Osteoblast (primary cell): ENCODE measurements at regions not wholly inside any gene's neighbourhood (a gene's known extent, or its start where the extent isn't known, plus 50 kb on each side); places are given as distances from the start of the nearest gene placed in this dataset.

Experiments used
- DNase-seq: peaks from one replicate; pipeline ENCODE4 v3.0.0; 2011; ENCODE audit warnings: low spot score, mixed read lengths; ENCODE audit not compliant: insufficient read length; ENCODE audit errors: missing footprints
- H2AFZ ChIP-seq: 2 replicates; pipeline ENCODE4 v1.6.0; 2011; ENCODE audit warnings: mild to moderate bottlenecking, low read length
- H3K27ac ChIP-seq: 2 replicates; pipeline ENCODE4 v1.5.1; 2011; ENCODE audit warnings: mild to moderate bottlenecking, low read depth, low read length, moderate library complexity
- H3K27me3 ChIP-seq: 2 replicates; pipeline ENCODE4 v1.6.0; 2012; ENCODE audit warnings: mild to moderate bottlenecking, control low read depth, inconsistent platforms, low read length, moderate library complexity; ENCODE audit not compliant: insufficient read depth
- H3K36me3 ChIP-seq: 2 replicates; pipeline ENCODE4 v1.5.1; 2011; ENCODE audit warnings: mild to moderate bottlenecking, low read length, control low read depth, moderate library complexity; ENCODE audit not compliant: insufficient read depth
- H3K4me1 ChIP-seq: 2 replicates; pipeline ENCODE4 v1.5.1; 2011; ENCODE audit warnings: mild to moderate bottlenecking, low read length, control low read depth, moderate library complexity; ENCODE audit not compliant: insufficient read depth
- H3K4me2 ChIP-seq: 2 replicates; pipeline ENCODE4 v1.6.0; 2011; ENCODE audit warnings: mild to moderate bottlenecking, low read length; ENCODE audit not compliant: insufficient read depth
- H3K4me3 ChIP-seq: fragments of 200-600 bp; sonication (generic); 3 replicates; pipeline ENCODE4 v1.5.1; 2012; ENCODE audit warnings: mild to moderate bottlenecking, low read length, inconsistent platforms; ENCODE audit not compliant: insufficient read depth
- H3K79me2 ChIP-seq: 2 replicates; pipeline ENCODE4 v1.6.0; 2012; ENCODE audit warnings: mild to moderate bottlenecking, low read length, control low read depth, inconsistent platforms; ENCODE audit not compliant: insufficient read depth
- H3K9me3 ChIP-seq: 2 replicates; pipeline ENCODE4 v1.5.1; 2011; ENCODE audit warnings: low read depth, low read length, control low read depth
- H4K20me1 ChIP-seq: 2 replicates; pipeline ENCODE4 v1.6.0; 2012; ENCODE audit warnings: mild to moderate bottlenecking, low read length, control low read depth; ENCODE audit not compliant: insufficient read depth
- CTCF ChIP-seq: IDR thresholded peaks from 2 replicates; pipeline ENCODE4 v1.5.1; 2011; ENCODE audit warnings: mild to moderate bottlenecking, low read depth, low read length, moderate library complexity; ENCODE audit errors: extremely low read depth

- Histone ChIP-seq H3K79me2 (no peaks in the 10 kb centered on the region), H3K27ac (no peak overlapping the region), H3K27me3 (no peaks in the 10 kb centered on the region), H3K4me1 (no peaks in the 10 kb centered on the region), H3K9me3 (no peaks in the 10 kb centered on the region), H3K4me2 (no peak overlapping the region), H3K4me3 (no peak overlapping the region), H2AFZ (no peak overlapping the region), H3K36me3 (no peaks in the 10 kb centered on the region), H4K20me1 (no peaks in the 10 kb centered on the region)
- no peak for DNase-seq
- TF ChIP-seq CTCF = no peak
Observed at GRCh38 chr18:47403317-47403716, 151.9 kb upstream of the SKOR2 start.

GRCh38 chr18:47399475-47399874 is 148.0 kb upstream of the SKOR2 start:
- no peaks in the 10 kb centered on the region for H3K4me1 ChIP-seq
- H3K4me2 ChIP-seq = no peak overlapping the region
- DNase-seq = no peak
- no peak overlapping the region for H3K4me3 ChIP-seq
- no peak overlapping the region for H3K27ac ChIP-seq
- H3K36me3 ChIP-seq = no peaks in the 10 kb centered on the region
- no peaks in the 10 kb centered on the region for H3K27me3 ChIP-seq
- no peak overlapping the region for H2AFZ ChIP-seq
- TF ChIP-seq CTCF = no peak
- H3K9me3 ChIP-seq = no peaks in the 10 kb centered on the region
- H3K79me2 ChIP-seq = no peaks in the 10 kb centered on the region
- H4K20me1 ChIP-seq = no peaks in the 10 kb centered on the region

- no peak for DNase-seq
Observed at GRCh38 chr18:47397671-47398319, 146.3 kb upstream of the SKOR2 start.

GRCh38 chr18:47391665-47392064 is 140.2 kb upstream of the SKOR2 start:
- Histone ChIP-seq H3K4me2 (no peak overlapping the region), H4K20me1 (no peaks in the 10 kb centered on the region), H2AFZ (no peak overlapping the region), H3K27ac (no peak overlapping the region), H3K4me1 (no peaks in the 10 kb centered on the region), H3K36me3 (no peaks in the 10 kb centered on the region), H3K4me3 (no peak overlapping the region), H3K9me3 (no peaks in the 10 kb centered on the region), H3K79me2 (no peaks in the 10 kb centered on the region), H3K27me3 (no peaks in the 10 kb centered on the region)
- DNase-seq = no peak
- no peak for TF ChIP-seq CTCF

More at GRCh38 chr18:47397671-47398319, 146.3 kb upstream of the SKOR2 start:
- Histone ChIP-seq H3K79me2 (no peaks in the 10 kb centered on the region), H3K4me1 (no peaks in the 10 kb centered on the region), H2AFZ (no peak overlapping the region), H3K27me3 (no peaks in the 10 kb centered on the region), H3K4me2 (no peak overlapping the region), H4K20me1 (no peaks in the 10 kb centered on the region), H3K36me3 (no peaks in the 10 kb centered on the region), H3K9me3 (no peaks in the 10 kb centered on the region), H3K4me3 (no peak overlapping the region), H3K27ac (no peak overlapping the region)
- TF ChIP-seq CTCF = no peak
